H1 (cell line): ENCODE measurements at regions not wholly inside any gene's neighbourhood (a gene's known extent, or its start where the extent isn't known, plus 50 kb on each side); places are given as distances from the start of the nearest gene placed in this dataset.

ENCODE experiments used
- CTCF ChIA-PET: fragments of 300-600 bp; sonication (Branson Sonifier 250); formaldehyde crosslinking; loops from one replicate; lab custom pipeline; 2021; ENCODE audit not compliant: partially characterized antibody; lab: Charles Lee
- POLR2A ChIA-PET: fragments of 300-600 bp; sonication (Branson Sonifier 250); formaldehyde crosslinking; loops from one replicate; lab custom pipeline; 2021; ENCODE audit warnings: inconsistent platforms; ENCODE audit not compliant: partially characterized antibody; lab: Charles Lee
- DNase-seq, 2 experiments: peaks; one replicate each; pipeline versions ENCODE4 v3.0.0 to v3.0.0-alpha.2; 2010 to 2022; ENCODE audit warnings: low spot score in 2 of 2, low read depth in 1 of 2, mixed read lengths in 1 of 2
- FAIRE-seq: peaks from 2 replicates; lab custom pipeline; 2011; peaks lifted over from hg19 to GRCh38; lab: Jason Lieb, UNC
- H2AFZ ChIP-seq: 2 replicates; pipeline ENCODE4 v1.8.1; 2012; ENCODE audit warnings: low read length, inconsistent platforms
- H2AK5ac ChIP-seq: 2 replicates; pipeline ENCODE4 v1.6.1; 2013; ENCODE audit warnings: low read depth, low read length
- H2BK120ac ChIP-seq: replicated peaks from 2 replicates; pipeline ENCODE3; 2013; ENCODE audit warnings: low read depth, low read length, inconsistent platforms
- H2BK12ac ChIP-seq: 2 replicates; pipeline ENCODE4 v1.6.1; 2013; ENCODE audit warnings: low read depth, low read length
- H2BK15ac ChIP-seq: 2 replicates; pipeline ENCODE4 v1.6.1; 2013; ENCODE audit warnings: low read length
- H2BK20ac ChIP-seq: 2 replicates; pipeline ENCODE4 v1.6.1; 2013; ENCODE audit warnings: low read length
- H2BK5ac ChIP-seq: 2 replicates; pipeline ENCODE4 v1.6.1; 2013; ENCODE audit warnings: low read depth, low read length
- H3K14ac ChIP-seq: 2 replicates; pipeline ENCODE4 v1.6.1; 2013; ENCODE audit warnings: inconsistent platforms; ENCODE audit not compliant: insufficient read length
- H3K18ac ChIP-seq: 2 replicates; pipeline ENCODE4 v1.6.1; 2013; ENCODE audit warnings: low read length; ENCODE audit errors: extremely low read depth
- H3K23ac ChIP-seq: 2 replicates; pipeline ENCODE4 v1.6.1; 2013; ENCODE audit warnings: inconsistent platforms; ENCODE audit not compliant: insufficient read length
- H3K23me2 ChIP-seq: 2 replicates; pipeline ENCODE4 v1.6.1; 2013; ENCODE audit warnings: low read depth, low read length
- H3K27ac ChIP-seq: 2 replicates; pipeline ENCODE4 v1.6.1; 2011; ENCODE audit warnings: low read depth, low read length, inconsistent platforms
- H3K27me3 ChIP-seq, 4 experiments: replicated peaks in 1 of 4; 1 replicate in 1 of 4; 2 replicates in 3 of 4; pipeline versions ENCODE4 v1.6.1 to v1.8.1; 2011 to 2013; ENCODE audit warnings: low read length in 3 of 4, mild to moderate bottlenecking in 3 of 4, inconsistent platforms in 2 of 4, mixed read lengths in 2 of 4, moderate library complexity in 1 of 4; ENCODE audit not compliant: control insufficient read depth in 3 of 4, insufficient read depth in 3 of 4; ENCODE audit errors: extremely low read depth in 1 of 4
- H3K36me3 ChIP-seq, 4 experiments: 2 replicates each; pipeline versions ENCODE4 v1.6.1 to v1.8.1; 2011 to 2013; ENCODE audit warnings: mild to moderate bottlenecking in 4 of 4, low read length in 3 of 4, moderate library complexity in 2 of 4, control low read depth in 1 of 4, inconsistent platforms in 1 of 4; ENCODE audit not compliant: insufficient read depth in 4 of 4, control insufficient read depth in 2 of 4
- H3K4ac ChIP-seq: replicated peaks from 2 replicates; pipeline ENCODE3; 2013; ENCODE audit warnings: low read length, low read depth, mixed read lengths, inconsistent platforms; ENCODE audit not compliant: insufficient read length
- H3K4me1 ChIP-seq, 4 experiments: replicated peaks in 1 of 4; 1 replicate in 1 of 4; 2 replicates in 3 of 4; pipeline versions ENCODE4 v1.6.1 to v1.8.1; 2011 to 2013; ENCODE audit warnings: low read length in 3 of 4, inconsistent platforms in 2 of 4, mixed read lengths in 1 of 4; ENCODE audit not compliant: insufficient read depth in 4 of 4, control insufficient read depth in 3 of 4
- H3K4me2 ChIP-seq, 2 experiments: 2 replicates each; pipeline versions ENCODE4 v1.6.1 to v1.8.1; 2011 to 2013; ENCODE audit warnings: low read depth in 2 of 2, low read length in 2 of 2, control low read depth in 1 of 2, inconsistent platforms in 1 of 2, mild to moderate bottlenecking in 1 of 2; ENCODE audit not compliant: insufficient read depth in 1 of 2
- H3K4me3 ChIP-seq, 4 experiments: fragments of 200-600, 300-600 bp in 1 of 4; sonication (generic), shearing (Covaris generic), sonication (Bioruptor Twin) in 1 of 4; 2 replicates each; pipeline versions ENCODE4 v1.5.1 to v1.8.1; 2011 to 2016; ENCODE audit warnings: low read length in 4 of 4, low read depth in 3 of 4, control low read depth in 2 of 4, inconsistent platforms in 2 of 4, mild to moderate bottlenecking in 2 of 4, mixed read lengths in 1 of 4, moderate library complexity in 1 of 4; ENCODE audit not compliant: insufficient read depth in 2 of 4; ENCODE audit errors: extremely low read depth in 1 of 4
- H3K56ac ChIP-seq: replicated peaks from 2 replicates; pipeline ENCODE3; 2013; ENCODE audit warnings: low read depth, mild to moderate bottlenecking, mixed read lengths, low read length, inconsistent platforms; ENCODE audit not compliant: insufficient read length
- H3K79me1 ChIP-seq: 2 replicates; pipeline ENCODE4 v1.6.1; 2013; ENCODE audit warnings: low read depth, low read length, control low read depth
- H3K79me2 ChIP-seq, 2 experiments: 2 replicates each; pipeline versions ENCODE4 v1.6.1 to v1.8.1; 2012 to 2013; ENCODE audit warnings: low read length in 2 of 2, mild to moderate bottlenecking in 2 of 2, inconsistent platforms in 1 of 2; ENCODE audit not compliant: insufficient read depth in 2 of 2, control insufficient read depth in 1 of 2
- H3K9ac ChIP-seq, 4 experiments: replicated peaks in 1 of 4; 1 replicate in 1 of 4; 2 replicates in 3 of 4; pipeline versions ENCODE4 v1.6.1 to v1.8.1; 2011 to 2013; ENCODE audit warnings: low read depth in 3 of 4, low read length in 3 of 4, control low read depth in 2 of 4, mild to moderate bottlenecking in 2 of 4, moderate library complexity in 2 of 4, inconsistent platforms in 1 of 4; ENCODE audit errors: extremely low read depth in 1 of 4
- H3K9me3 ChIP-seq, 2 experiments: 2 replicates each; pipeline versions ENCODE4 v1.6.1 to v1.8.1; 2012 to 2013; ENCODE audit warnings: mild to moderate bottlenecking in 2 of 2, moderate library complexity in 2 of 2, control low read depth in 1 of 2, inconsistent platforms in 1 of 2, low read depth in 1 of 2, low read length in 1 of 2, mixed read lengths in 1 of 2; ENCODE audit not compliant: insufficient read depth in 2 of 2
- H4K20me1 ChIP-seq, 2 experiments: replicated peaks in 1 of 2; 2 replicates each; pipeline versions ENCODE3 to v1.8.1; 2011 to 2013; ENCODE audit warnings: inconsistent platforms in 2 of 2, low read length in 2 of 2, mild to moderate bottlenecking in 1 of 2; ENCODE audit not compliant: insufficient read depth in 2 of 2, control insufficient read depth in 1 of 2
- H4K5ac ChIP-seq: 2 replicates; pipeline ENCODE4 v1.6.1; 2013; ENCODE audit warnings: low read length, low read depth, mixed read lengths, inconsistent platforms; ENCODE audit not compliant: insufficient read length
- H4K8ac ChIP-seq: 2 replicates; pipeline ENCODE4 v1.8.0; 2013; ENCODE audit warnings: mild to moderate bottlenecking, moderate library complexity, low read length, inconsistent platforms; ENCODE audit not compliant: insufficient read depth; ENCODE audit errors: extremely low read depth
- H4K91ac ChIP-seq: replicated peaks from 2 replicates; pipeline ENCODE3; 2013; ENCODE audit warnings: low read length, mixed read lengths, inconsistent platforms; ENCODE audit not compliant: insufficient read length
- ASH2L ChIP-seq: fragments of 200-600, 300-600 bp; sonication (generic); IDR thresholded peaks from one replicate; pipeline ENCODE4 v1.7.1; 2017; ENCODE audit warnings: low read length
- POLR2A ChIP-seq, 2 experiments: IDR thresholded peaks; 1 replicate in 1 of 2; 2 replicates in 1 of 2; pipeline ENCODE4 v1.6.1; 2011; ENCODE audit warnings: low read depth in 2 of 2, low read length in 2 of 2, mild to moderate bottlenecking in 2 of 2; ENCODE audit errors: control extremely low read depth in 1 of 2
- POU5F1 ChIP-seq: IDR thresholded peaks from 2 replicates; pipeline ENCODE4 v1.6.1; 2011; ENCODE audit warnings: low read depth, mild to moderate bottlenecking, low read length, moderate library complexity
- SIRT6 ChIP-seq: IDR thresholded peaks from one replicate; pipeline ENCODE4 v1.7.1; 2012; ENCODE audit warnings: low read length, inconsistent platforms
- TEAD4 ChIP-seq: IDR thresholded peaks from 2 replicates; pipeline ENCODE4 v1.6.1; 2012; ENCODE audit warnings: low read depth, low read length, inconsistent platforms, mixed read lengths
- WGBS, 2 experiments: shearing (Covaris generic) in 1 of 2; methylation state at CpG; one replicate each; pipeline versions ENCODE4 v1.1.6 to v1.1.7; 2013 to 2015; ENCODE audit warnings: low lambda C conversion rate in 2 of 2, mixed read lengths in 2 of 2, inconsistent platforms in 1 of 2, low coverage in 1 of 2, missing lambda C conversion rate in 1 of 2; ENCODE audit not compliant: insufficient replicate concordance in 2 of 2, insufficient coverage in 1 of 2, insufficient read length in 1 of 2; ENCODE audit errors: extremely low coverage in 1 of 2, missing lambda C conversion rate in 1 of 2; 5-methylcytosine and 5-hydroxymethylcytosine counted together

DNA sequence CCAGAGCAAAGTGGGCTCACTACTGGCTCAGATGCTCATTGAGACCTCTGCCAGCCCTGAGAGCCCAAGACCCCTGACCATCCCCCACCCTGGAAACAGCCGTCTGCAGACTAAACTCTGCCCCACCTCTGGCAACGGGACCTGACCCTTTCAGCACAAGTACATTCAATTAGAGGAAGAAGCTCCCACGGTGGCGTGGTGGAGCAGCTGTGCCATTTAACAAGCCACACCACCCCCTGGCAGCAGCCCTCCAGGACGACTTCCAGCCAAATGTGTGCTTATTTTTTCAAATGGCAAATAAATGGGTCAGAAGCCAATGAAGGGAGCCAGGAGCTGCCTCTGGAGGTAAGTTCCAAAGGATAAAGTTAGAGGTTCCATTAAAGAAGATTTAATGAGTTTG, 226.7 kb downstream of the NPHP4 start:
- no peak overlapping the region for H3K4me3 ChIP-seq
- peaks cover 8 to 23% (median 18%) of the 10 kb centered on the region in 4 experiments for H3K4me1 ChIP-seq
- H3K4ac ChIP-seq, result no peak overlapping the region
- no peak overlapping the region for H2BK5ac ChIP-seq
- H3K79me1 ChIP-seq, result no peaks in the 10 kb centered on the region
- no peak overlapping the region for H4K5ac ChIP-seq
- no peak overlapping the region for H2BK15ac ChIP-seq
- no peak overlapping the region for H3K27ac ChIP-seq
- peak overlapping the region; percentile 60 for H4K91ac ChIP-seq
- H3K27me3 ChIP-seq, result peaks cover 0 to 3% (median 0%) of the 10 kb centered on the region in 4 experiments; a peak in 3 of 7 replicates
- no peaks in the 10 kb centered on the region for H3K23me2 ChIP-seq
- FAIRE-seq (no peak), DNase-seq (no peak)
- H4K8ac ChIP-seq, result no peak overlapping the region
- no peak overlapping the region for H2BK120ac ChIP-seq
- no peak overlapping the region for H2BK12ac ChIP-seq
- no peaks in the 10 kb centered on the region for H3K79me2 ChIP-seq
- H3K14ac ChIP-seq, result no peak overlapping the region
- no peak overlapping the region; a peak in 1 of 4 replicates for H3K4me2 ChIP-seq
- H2AFZ ChIP-seq, result no peak overlapping the region
- H2AK5ac ChIP-seq, result peak overlapping the region; percentile 56; the same call in 1 of the 2 replicates
- H4K20me1 ChIP-seq, result no peaks in the 10 kb centered on the region
- ChIA-PET CTCF (interaction anchor here (1.3 to 2.6 kb wide), 3 partner anchors 10 to 20 kb away, joined by 6 to 12 read pairs (median 8); no protein-coding TSS in a partner anchor), POLR2A (interaction anchor here (0.8 to 1.5 kb wide), 4 partner anchors 9 to 48 kb away, joined by 3 to 5 read pairs (median 4); no protein-coding TSS in a partner anchor)
- H2BK20ac ChIP-seq, result 0 out of 2 replicates have a peak overlapping the region, but pooled peaks have one; percentile 32
- H3K18ac ChIP-seq, result peak overlapping the region; percentile 83; the same call in 1 of the 2 replicates
- no peak overlapping the region for H3K56ac ChIP-seq
- 57% methylated on average over 5 of the region's 5 CpGs; no CpG with 5 or more reads in 1 of the 2 experiments for WGBS, 2 experiments
- H3K23ac ChIP-seq, result no peak overlapping the region
- TF ChIP-seq POU5F1 (no peak), POLR2A (IDR thresholded peaks at IDR 0.05; ENCODE audit: control extremely low read depth in 1 of 2, low read depth in 2 of 2, low read length in 2 of 2) (no peak), SIRT6 (no peak), TEAD4 (no peak), ASH2L (peak; percentile 31)
- H3K9ac ChIP-seq, result no peak overlapping the region
- H3K9me3 ChIP-seq, result no peaks in the 10 kb centered on the region; a peak in 1 of 4 replicates
- H3K36me3 ChIP-seq, result no peaks in the 10 kb centered on the region
